ENCODE measurements at regions not wholly inside any gene's neighbourhood (a gene's known extent, or its start where the extent isn't known, plus 50 kb on each side); places are given as distances from the start of the nearest gene placed in this dataset.

DNA sequence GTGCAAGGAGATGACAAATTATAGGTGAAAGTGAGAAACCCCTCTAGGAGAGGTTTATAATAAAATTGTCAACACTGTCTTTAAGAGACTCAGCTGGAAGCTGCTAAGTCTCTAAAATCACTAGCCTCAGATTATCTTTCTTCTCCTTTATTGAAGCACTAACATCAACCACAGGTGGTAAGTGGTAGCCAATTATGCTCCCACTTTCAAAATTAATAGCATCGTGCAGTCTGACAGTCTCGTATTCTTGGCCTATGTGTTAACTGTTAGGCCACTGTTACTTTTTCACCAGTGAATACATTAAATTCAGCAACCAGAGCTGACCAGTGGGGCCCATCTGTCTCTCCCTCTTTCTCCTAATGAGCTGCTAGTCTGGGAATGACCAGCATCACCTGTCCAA lies 674.1 kb downstream of the RAPGEF2 start:
- no peaks in the 10 kb centered on the region for H3K27me3 ChIP-seq
- H3K27ac ChIP-seq = no peak overlapping the region
- H3K4me1 ChIP-seq = no peaks in the 10 kb centered on the region
- no peak for DNase-seq
- intact Hi-C loops (cut with DNase I; ENCODE audit: low total_unique reads) = no loop called here
- no peak overlapping the region for H3K4me3 ChIP-seq
- no peaks in the 10 kb centered on the region for H3K9me3 ChIP-seq
- in situ Hi-C loops (cut with MboI; ENCODE audit: low pct_ligation_motif_present in 1 of 4, low pct_unique_long_range_greater_than_20kb in 1 of 4, low sequenced_read_pairs in 3 of 4) = no loop called here
- WGBS, 2 donors (ENCODE audit: low coverage in 1 of 2) = 62 to 67% methylated on average over 2 of the region's 2 CpGs
- H3K36me3 ChIP-seq = no peaks in the 10 kb centered on the region
- TF ChIP-seq, protein P1, sequence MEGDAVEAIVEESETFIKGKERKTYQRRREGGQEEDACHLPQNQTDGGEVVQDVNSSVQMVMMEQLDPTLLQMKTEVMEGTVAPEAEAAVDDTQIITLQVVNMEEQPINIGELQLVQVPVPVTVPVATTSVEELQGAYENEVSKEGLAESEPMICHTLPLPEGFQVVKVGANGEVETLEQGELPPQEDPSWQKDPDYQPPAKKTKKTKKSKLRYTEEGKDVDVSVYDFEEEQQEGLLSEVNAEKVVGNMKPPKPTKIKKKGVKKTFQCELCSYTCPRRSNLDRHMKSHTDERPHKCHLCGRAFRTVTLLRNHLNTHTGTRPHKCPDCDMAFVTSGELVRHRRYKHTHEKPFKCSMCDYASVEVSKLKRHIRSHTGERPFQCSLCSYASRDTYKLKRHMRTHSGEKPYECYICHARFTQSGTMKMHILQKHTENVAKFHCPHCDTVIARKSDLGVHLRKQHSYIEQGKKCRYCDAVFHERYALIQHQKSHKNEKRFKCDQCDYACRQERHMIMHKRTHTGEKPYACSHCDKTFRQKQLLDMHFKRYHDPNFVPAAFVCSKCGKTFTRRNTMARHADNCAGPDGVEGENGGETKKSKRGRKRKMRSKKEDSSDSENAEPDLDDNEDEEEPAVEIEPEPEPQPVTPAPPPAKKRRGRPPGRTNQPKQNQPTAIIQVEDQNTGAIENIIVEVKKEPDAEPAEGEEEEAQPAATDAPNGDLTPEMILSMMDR (IDR thresholded peaks at IDR 0.05) = no peak
- TF ChIP-seq POLR2A (IDR thresholded peaks at IDR 0.05) (no peak), EP300 (IDR thresholded peaks at IDR 0.05; ENCODE audit: low read depth) (no peak), POLR2AphosphoS5 (IDR thresholded peaks at IDR 0.05) (no peak)

DNA sequence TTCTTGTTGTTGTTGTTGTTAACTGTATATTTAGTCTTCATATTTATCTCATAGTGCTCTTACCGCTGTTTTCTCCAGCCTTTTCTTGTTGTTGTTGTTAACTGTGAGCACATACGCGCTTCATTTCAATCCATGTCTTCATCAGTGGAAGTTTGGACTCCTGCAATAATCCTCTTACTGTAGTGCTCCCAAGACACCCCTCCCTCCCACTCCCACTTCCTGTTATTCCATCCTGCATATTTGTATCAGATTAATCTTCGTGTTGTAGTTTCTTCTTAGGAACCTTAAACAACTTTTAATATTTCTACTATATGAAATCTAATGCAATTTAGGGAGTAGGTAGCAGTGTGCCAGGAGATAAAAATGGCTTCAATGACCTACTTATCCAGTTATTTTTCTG lies 674.8 kb downstream of the RAPGEF2 start:
- TF ChIP-seq, protein P1 (IDR thresholded peaks at IDR 0.05) = no peak
- no peak for TF ChIP-seq POLR2AphosphoS5 (IDR thresholded peaks at IDR 0.05)
- TF ChIP-seq EP300 (IDR thresholded peaks at IDR 0.05; ENCODE audit: low read depth) = no peak
- no peak for TF ChIP-seq POLR2A (IDR thresholded peaks at IDR 0.05)
- no peaks in the 10 kb centered on the region for H3K9me3 ChIP-seq
- no peaks in the 10 kb centered on the region for H3K4me1 ChIP-seq
- intact Hi-C loops (cut with DNase I; ENCODE audit: low total_unique reads) = no loop called here
- H3K36me3 ChIP-seq = no peaks in the 10 kb centered on the region
- in situ Hi-C loops (cut with MboI; ENCODE audit: low pct_ligation_motif_present in 1 of 4, low pct_unique_long_range_greater_than_20kb in 1 of 4, low sequenced_read_pairs in 3 of 4) = no loop called here
- no peak for DNase-seq
- no peak overlapping the region for H3K4me3 ChIP-seq
- no peak overlapping the region for H3K27ac ChIP-seq
- H3K27me3 ChIP-seq = no peaks in the 10 kb centered on the region
- 73 to 79% methylated on average over 4 of the region's 4 CpGs for WGBS, 2 donors (ENCODE audit: low coverage in 1 of 2)

DNA sequence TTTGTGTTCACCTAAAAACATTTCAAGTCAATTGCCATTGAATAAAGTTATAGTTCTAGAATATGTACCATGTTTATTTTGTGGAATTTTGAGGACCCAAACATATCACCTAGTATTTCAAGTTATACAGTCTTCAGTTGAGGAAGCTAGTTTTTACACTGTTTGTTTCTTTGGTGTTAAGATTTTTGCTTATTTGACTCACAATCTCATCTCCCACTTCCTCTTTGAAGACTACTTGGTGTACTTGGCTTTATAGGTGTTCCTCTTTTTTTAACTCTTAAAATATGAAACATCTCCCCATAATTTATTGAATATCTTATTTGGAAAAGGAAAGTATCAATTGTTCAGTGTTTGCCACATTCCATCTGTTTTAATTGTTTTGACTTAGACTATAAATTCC lies 675.4 kb downstream of the RAPGEF2 start:
- intact Hi-C loops (cut with DNase I; ENCODE audit: low total_unique reads) = no loop called here
- no peaks in the 10 kb centered on the region for H3K27me3 ChIP-seq
- H3K27ac ChIP-seq = no peak overlapping the region
- H3K4me1 ChIP-seq = no peaks in the 10 kb centered on the region
- H3K4me3 ChIP-seq = no peak overlapping the region
- H3K36me3 ChIP-seq = no peaks in the 10 kb centered on the region
- TF ChIP-seq POLR2A (IDR thresholded peaks at IDR 0.05) = no peak
- TF ChIP-seq EP300 (IDR thresholded peaks at IDR 0.05; ENCODE audit: low read depth) = no peak
- no peak for TF ChIP-seq POLR2AphosphoS5 (IDR thresholded peaks at IDR 0.05)
- TF ChIP-seq, protein P1 (IDR thresholded peaks at IDR 0.05) = no peak
- no peak for DNase-seq
- in situ Hi-C loops (cut with MboI; ENCODE audit: low pct_ligation_motif_present in 1 of 4, low pct_unique_long_range_greater_than_20kb in 1 of 4, low sequenced_read_pairs in 3 of 4) = no loop called here
- H3K9me3 ChIP-seq = no peaks in the 10 kb centered on the region

DNA sequence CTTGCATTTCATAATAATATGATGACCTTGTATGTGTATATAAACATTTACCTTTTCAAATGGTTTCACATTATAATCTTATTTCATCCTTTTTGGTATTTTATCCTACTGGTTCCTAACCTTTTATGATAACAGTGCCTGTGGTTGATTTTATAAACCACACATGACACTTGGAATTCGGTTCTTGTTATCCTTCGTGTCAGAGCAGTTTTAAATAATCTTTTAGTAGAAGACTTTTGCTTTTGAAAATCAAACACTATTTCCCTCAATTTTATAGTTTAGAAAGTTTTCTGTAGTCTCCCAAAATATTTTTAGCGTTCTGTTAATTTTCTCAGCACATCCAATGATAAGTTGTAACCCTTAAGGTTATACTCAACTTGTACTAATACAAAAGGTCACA lies 676.8 kb downstream of the RAPGEF2 start:
- TF ChIP-seq POLR2AphosphoS5 (IDR thresholded peaks at IDR 0.05) (no peak), EP300 (IDR thresholded peaks at IDR 0.05; ENCODE audit: low read depth) (no peak), POLR2A (IDR thresholded peaks at IDR 0.05) (no peak)
- TF ChIP-seq, protein P1 (IDR thresholded peaks at IDR 0.05) = no peak
- Histone ChIP-seq H3K9me3 (no peaks in the 10 kb centered on the region), H3K27ac (no peak overlapping the region), H3K4me3 (no peak overlapping the region), H3K27me3 (no peaks in the 10 kb centered on the region), H3K36me3 (no peaks in the 10 kb centered on the region), H3K4me1 (no peaks in the 10 kb centered on the region)
- in situ Hi-C loops (cut with MboI; ENCODE audit: low pct_ligation_motif_present in 1 of 4, low pct_unique_long_range_greater_than_20kb in 1 of 4, low sequenced_read_pairs in 3 of 4) = no loop called here
- intact Hi-C loops (cut with DNase I; ENCODE audit: low total_unique reads) = no loop called here
- no peak for DNase-seq
- WGBS, 2 donors (ENCODE audit: low coverage in 1 of 2) = 72 to 75% methylated on average over 3 of the region's 3 CpGs
